ENCODE measurements at regions not wholly inside any gene's neighbourhood (a gene's known extent, or its start where the extent isn't known, plus 50 kb on each side); places are given as distances from the start of the nearest gene placed in this dataset.

DNA sequence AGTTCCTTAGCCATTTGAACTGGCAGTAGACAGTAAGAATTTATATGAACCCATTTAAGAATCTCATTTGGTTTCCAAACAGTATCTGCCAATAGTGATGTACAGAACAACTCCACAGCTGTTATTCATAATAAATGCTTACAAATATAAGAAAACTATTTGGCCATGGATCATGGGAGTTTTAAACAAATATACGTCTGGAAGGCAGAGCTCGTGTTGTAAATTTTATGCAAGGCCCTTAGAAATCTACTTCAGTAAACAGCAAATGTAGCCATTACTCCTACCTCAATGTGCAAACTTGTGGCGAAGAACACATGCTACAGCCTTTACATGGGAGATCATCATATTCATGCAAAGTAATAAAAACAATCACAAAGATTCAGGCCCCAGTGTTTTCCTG, 65.3 kb upstream of the NANOGP8 start:
- no peak for ATAC-seq (ENCODE audit: low FRiP score)
- no peak for DNase-seq (ENCODE audit: low spot score)
- TF ChIP-seq, protein P1, sequence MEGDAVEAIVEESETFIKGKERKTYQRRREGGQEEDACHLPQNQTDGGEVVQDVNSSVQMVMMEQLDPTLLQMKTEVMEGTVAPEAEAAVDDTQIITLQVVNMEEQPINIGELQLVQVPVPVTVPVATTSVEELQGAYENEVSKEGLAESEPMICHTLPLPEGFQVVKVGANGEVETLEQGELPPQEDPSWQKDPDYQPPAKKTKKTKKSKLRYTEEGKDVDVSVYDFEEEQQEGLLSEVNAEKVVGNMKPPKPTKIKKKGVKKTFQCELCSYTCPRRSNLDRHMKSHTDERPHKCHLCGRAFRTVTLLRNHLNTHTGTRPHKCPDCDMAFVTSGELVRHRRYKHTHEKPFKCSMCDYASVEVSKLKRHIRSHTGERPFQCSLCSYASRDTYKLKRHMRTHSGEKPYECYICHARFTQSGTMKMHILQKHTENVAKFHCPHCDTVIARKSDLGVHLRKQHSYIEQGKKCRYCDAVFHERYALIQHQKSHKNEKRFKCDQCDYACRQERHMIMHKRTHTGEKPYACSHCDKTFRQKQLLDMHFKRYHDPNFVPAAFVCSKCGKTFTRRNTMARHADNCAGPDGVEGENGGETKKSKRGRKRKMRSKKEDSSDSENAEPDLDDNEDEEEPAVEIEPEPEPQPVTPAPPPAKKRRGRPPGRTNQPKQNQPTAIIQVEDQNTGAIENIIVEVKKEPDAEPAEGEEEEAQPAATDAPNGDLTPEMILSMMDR (IDR thresholded peaks at IDR 0.05): no peak

DNA sequence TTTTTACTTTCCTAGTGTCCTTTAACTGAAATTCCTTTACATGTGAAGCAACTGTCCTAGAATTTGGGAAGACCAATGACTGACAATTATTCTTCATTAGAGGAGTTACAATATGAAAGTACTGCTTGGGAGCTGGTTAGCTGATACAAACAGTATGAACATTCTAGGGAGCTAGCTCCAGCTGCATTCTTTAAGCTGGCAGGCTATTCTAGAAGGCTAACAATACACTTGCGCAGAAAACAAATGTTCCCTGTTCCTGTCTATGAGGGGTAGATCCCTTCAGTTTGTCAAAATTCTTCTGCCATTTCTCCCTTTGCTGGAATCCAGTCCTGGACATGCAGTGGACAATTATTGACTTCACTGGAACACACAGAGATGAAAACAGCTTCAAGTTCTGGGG, 60.2 kb upstream of the NANOGP8 start:
- TF ChIP-seq, protein P1 (IDR thresholded peaks at IDR 0.05): no peak
- DNase-seq (ENCODE audit: low spot score) (no peak), ATAC-seq (ENCODE audit: low FRiP score) (no peak)

DNA sequence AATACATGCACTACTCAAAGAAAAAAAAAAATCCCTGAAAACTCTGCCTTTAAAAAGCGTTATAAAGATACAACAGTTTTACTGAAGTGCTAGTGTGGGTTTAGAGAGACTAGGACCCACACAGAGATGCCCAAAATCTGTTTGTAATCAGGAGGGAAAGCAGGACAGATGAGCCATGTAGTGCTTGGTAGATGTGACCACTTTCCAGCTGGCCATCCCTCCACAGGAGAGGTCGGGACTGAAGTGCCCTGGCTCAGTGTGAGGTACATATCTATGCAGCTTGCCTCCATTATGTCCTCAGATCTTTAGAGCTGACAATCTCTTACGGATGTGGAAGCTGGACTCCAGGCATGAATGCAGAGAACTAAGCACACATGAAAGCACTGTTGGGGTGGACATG, 57.5 kb upstream of the NANOGP8 start:
- DNase-seq (ENCODE audit: low spot score): no peak
- TF ChIP-seq, protein P1 (IDR thresholded peaks at IDR 0.05): no peak
- ATAC-seq (ENCODE audit: low FRiP score): peak; percentile 36

DNA sequence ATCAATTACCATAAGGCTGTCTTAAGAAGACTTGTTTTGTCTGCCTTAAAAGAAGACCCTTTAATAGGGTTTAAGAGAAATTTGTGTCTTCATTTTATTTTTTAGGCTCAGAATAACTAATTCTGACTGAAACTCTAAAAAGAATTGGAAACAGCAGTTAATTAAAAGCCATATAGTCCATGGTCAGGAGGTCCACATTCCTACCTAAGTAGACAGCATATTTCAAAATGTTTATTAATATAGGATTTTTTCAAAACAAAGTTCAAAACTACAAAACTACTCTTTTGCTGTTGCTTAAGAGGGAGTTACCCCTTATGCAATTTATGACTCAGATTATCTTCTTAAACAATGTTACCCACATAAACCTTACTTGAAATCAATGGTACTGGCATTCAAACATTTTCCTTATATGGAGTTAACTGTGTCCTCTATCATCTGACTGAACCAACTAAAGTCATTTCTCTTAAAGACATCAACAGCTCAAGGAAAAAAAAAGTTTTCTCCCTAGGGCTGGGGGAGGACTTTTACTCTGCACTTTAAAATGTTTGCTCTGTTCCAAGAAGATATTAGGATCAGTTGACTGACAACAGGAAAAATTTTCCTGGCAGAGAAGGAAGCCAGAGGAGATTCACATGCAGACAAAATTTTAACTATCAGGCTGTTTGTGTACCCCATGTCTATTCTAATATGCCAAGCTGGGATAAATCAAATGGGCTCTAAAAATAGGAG, 56.8 kb upstream of the NANOGP8 start:
- DNase-seq (ENCODE audit: low spot score) (no peak), ATAC-seq (ENCODE audit: low FRiP score) (peak; percentile 90)
- TF ChIP-seq, protein P1 (IDR thresholded peaks at IDR 0.05): no peak

DNA sequence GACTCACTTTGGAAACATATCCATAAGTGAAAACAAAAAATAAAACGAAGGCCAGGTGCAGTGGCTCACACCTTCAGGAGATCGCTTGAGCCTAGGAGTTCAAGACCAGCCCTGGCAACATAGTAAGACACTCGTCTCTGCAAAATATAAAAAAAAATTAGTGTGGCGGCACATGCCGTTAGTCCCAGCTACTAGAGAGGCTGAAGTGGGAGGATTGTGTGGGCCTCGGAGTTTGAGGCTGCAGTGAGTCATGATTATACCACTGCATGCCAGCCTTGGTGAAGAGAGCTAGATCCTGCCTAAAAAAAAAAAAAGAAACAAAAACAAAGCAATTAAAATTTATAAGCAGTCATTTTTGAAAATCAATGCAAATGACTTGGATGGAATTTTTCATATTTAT, 54.7 kb upstream of the NANOGP8 start:
- ATAC-seq (ENCODE audit: low FRiP score) (no peak), DNase-seq (ENCODE audit: low spot score) (no peak)
- TF ChIP-seq, protein P1 (IDR thresholded peaks at IDR 0.05): no peak

DNA sequence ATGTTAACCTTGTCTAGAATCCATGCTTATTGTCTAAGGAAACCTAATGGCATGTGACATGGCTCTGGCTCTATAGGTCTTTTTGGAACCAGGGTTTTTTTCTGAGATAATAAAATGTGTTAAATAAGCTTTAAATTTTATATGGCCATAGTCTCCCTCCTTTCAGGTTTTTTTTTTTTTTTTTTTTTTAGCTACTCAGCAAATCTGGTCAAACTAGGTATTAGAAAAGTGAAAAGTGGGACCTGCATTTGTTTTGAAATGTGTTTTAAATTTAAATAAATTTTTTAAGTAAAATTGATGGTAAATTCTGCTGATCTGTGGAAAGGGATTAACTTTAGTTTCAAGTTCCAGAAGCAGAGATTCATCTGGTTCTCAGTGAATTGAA, 52.1 kb upstream of the NANOGP8 start:
- ATAC-seq (ENCODE audit: low FRiP score): no peak

More for the DNA sequence above, 52.1 kb upstream of the NANOGP8 start:
- no peak for DNase-seq (ENCODE audit: low spot score)
- TF ChIP-seq, protein P1 (IDR thresholded peaks at IDR 0.05): no peak

Measured in omental fat pad (tissue), 3 donors.